ENCODE measurements at regions not wholly inside any gene's neighbourhood (a gene's known extent, or its start where the extent isn't known, plus 50 kb on each side); places are given as distances from the start of the nearest gene placed in this dataset.

- TF ChIP-seq GATA3 (IDR thresholded peaks at IDR 0.05; ENCODE audit: low read depth, low read length) (no peak), GATA2 (IDR thresholded peaks at IDR 0.05; ENCODE audit: low read depth, low read length) (no peak)
Measured at GRCh38 chr9:113705928-113706519, 170.1 kb upstream of the ZNF618 start.

Data from SH-SY5Y (cell line).